Thymus (tissue), 11 donors: ENCODE measurements at regions not wholly inside any gene's neighbourhood (a gene's known extent, or its start where the extent isn't known, plus 50 kb on each side); places are given as distances from the start of the nearest gene placed in this dataset.

Experiments
- DNase-seq, 9 donors: peaks; one replicate each; pipeline ENCODE4 v3.0.0-alpha.2; 2013; ENCODE audit warnings: low spot score in 9 of 9, low read depth in 6 of 9, missing footprints in 1 of 9
- H3K27ac ChIP-seq, 2 donors: one replicate each; pipeline ENCODE4 v1.5.1; 2013; ENCODE audit warnings: control low read depth in 1 of 2, low read depth in 1 of 2, low read length in 1 of 2, mild to moderate bottlenecking in 1 of 2, moderate library complexity in 1 of 2
- H3K27me3 ChIP-seq, 2 donors: one replicate each; pipeline ENCODE4 v1.5.1; 2013; ENCODE audit warnings: low read length in 1 of 2; ENCODE audit not compliant: control insufficient read depth in 2 of 2, insufficient read depth in 1 of 2
- H3K36me3 ChIP-seq, 2 donors: one replicate each; pipeline ENCODE4 v1.5.1; 2013; ENCODE audit warnings: low read length in 1 of 2, mild to moderate bottlenecking in 1 of 2, moderate library complexity in 1 of 2; ENCODE audit not compliant: control insufficient read depth in 2 of 2, insufficient read depth in 2 of 2
- H3K4me1 ChIP-seq, 2 donors: one replicate each; pipeline ENCODE4 v1.5.1; 2013; ENCODE audit warnings: low read length in 2 of 2; ENCODE audit not compliant: control insufficient read depth in 2 of 2, insufficient read depth in 2 of 2
- H3K4me3 ChIP-seq, 2 donors: one replicate each; pipeline ENCODE4 v1.5.1; 2013; ENCODE audit warnings: low read length in 2 of 2, control low read depth in 1 of 2, mild to moderate bottlenecking in 1 of 2
- H3K9me3 ChIP-seq, 2 donors: one replicate each; pipeline ENCODE4 v1.5.1; 2013; ENCODE audit warnings: low read length in 1 of 2, mild to moderate bottlenecking in 1 of 2; ENCODE audit not compliant: control insufficient read depth in 2 of 2, insufficient read depth in 1 of 2
- WGBS: extraction: QIAGEN DNeasy Blood & Tissue Kit; methylation state at CpG from one replicate; pipeline ENCODE4 v1.1.7; 2013; 5-methylcytosine and 5-hydroxymethylcytosine counted together
- donor health status: healthy.

DNA sequence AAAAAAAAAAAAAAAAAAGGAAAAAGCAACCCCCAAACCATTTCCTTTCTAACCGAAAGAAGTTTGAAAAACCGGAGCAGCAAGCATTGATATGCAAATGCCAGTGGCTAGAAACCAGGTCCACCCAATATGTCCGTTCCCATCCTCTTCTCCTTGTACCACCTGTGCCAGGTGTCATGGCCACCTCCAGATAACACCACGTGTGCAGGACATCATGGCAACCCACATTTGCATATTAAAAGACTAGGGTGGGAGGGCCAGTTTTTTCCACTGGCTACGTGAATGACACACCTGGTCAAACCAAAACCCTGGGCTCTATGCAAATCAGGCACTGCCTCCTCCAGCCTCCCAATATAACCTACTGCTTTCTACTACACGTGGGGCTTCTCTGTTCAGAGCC, 303.3 kb upstream of the GULP1 start:
- 27% methylated on average over 6 of the region's 6 CpGs for WGBS
- no peak overlapping the region for H3K4me3 ChIP-seq
- no peaks in the 10 kb centered on the region for H3K27me3 ChIP-seq
- no peaks in the 10 kb centered on the region for H3K9me3 ChIP-seq
- no peaks in the 10 kb centered on the region for H3K36me3 ChIP-seq
- no peak overlapping the region for H3K27ac ChIP-seq
- H3K4me1 ChIP-seq = peaks cover 0 to 8% of the 10 kb centered on the region in 2 donors
- no peak for DNase-seq

DNA sequence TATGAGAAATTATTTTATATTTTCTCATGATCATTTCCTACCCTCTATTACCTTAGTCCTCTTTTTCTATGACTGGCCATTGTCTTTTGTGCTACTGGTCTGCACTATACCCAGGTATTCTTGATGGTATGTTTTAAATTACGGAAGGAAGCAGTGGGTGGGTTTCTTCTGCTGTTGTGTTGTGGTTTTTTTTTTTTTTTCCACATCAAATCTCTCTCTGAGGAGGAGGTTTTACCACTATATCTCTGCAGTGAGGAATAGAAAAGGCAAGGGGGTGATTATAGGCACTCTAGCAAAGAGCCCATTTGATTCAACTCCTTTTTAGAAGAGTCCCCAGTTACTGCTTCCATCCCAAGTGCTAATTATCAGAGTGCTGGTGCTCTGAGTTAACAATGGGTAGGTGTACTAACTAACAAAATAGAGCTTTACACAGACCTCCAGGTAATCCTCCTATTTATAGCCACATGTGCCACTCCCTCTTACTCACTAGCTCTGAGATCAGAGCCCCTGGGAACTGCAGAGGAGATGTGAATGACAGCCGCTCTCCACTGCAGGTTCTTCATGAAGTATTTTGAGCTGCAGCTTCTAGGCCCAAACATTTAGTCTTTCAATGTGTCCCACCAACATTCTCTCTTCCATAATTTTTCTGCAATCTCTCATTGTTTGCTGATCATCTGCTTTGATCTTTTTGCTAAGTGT, 301.6 kb upstream of the GULP1 start:
- no peak overlapping the region for H3K27ac ChIP-seq
- H3K9me3 ChIP-seq = no peaks in the 10 kb centered on the region
- H3K36me3 ChIP-seq = no peaks in the 10 kb centered on the region
- WGBS = 17% methylated on average over 2 of the region's 2 CpGs
- H3K27me3 ChIP-seq = no peaks in the 10 kb centered on the region
- H3K4me3 ChIP-seq = no peak overlapping the region
- DNase-seq = peak in 5 of 9 donors; percentile 13 to 65 (median 21)
- H3K4me1 ChIP-seq = peaks cover 0 to 11% of the 10 kb centered on the region in 2 donors

DNA sequence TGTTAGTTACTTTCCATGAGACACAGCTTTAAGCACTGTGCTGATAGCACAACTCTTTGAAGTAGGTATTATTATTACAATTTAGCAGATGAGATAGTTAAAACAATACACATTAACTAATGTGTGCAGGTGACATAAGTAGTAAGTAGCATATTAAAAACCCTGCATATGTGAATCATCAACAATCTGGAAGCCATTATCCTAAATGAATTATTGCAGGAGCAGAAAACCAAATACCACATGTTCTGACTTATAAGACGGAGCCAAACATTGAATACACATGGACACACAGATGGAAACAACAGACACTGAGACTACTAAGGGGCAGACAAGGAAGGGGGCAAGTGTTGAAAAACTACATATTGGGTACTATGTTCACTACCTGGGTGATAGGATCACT, 300.3 kb upstream of the GULP1 start:
- Histone ChIP-seq H3K36me3 (no peaks in the 10 kb centered on the region), H3K9me3 (no peaks in the 10 kb centered on the region), H3K4me1 (peaks cover 0 to 11% of the 10 kb centered on the region in 2 donors), H3K4me3 (no peak overlapping the region), H3K27me3 (no peaks in the 10 kb centered on the region), H3K27ac (no peak overlapping the region)
- WGBS = 92% methylated on average over 1 of the region's 1 CpG
- no peak for DNase-seq

DNA sequence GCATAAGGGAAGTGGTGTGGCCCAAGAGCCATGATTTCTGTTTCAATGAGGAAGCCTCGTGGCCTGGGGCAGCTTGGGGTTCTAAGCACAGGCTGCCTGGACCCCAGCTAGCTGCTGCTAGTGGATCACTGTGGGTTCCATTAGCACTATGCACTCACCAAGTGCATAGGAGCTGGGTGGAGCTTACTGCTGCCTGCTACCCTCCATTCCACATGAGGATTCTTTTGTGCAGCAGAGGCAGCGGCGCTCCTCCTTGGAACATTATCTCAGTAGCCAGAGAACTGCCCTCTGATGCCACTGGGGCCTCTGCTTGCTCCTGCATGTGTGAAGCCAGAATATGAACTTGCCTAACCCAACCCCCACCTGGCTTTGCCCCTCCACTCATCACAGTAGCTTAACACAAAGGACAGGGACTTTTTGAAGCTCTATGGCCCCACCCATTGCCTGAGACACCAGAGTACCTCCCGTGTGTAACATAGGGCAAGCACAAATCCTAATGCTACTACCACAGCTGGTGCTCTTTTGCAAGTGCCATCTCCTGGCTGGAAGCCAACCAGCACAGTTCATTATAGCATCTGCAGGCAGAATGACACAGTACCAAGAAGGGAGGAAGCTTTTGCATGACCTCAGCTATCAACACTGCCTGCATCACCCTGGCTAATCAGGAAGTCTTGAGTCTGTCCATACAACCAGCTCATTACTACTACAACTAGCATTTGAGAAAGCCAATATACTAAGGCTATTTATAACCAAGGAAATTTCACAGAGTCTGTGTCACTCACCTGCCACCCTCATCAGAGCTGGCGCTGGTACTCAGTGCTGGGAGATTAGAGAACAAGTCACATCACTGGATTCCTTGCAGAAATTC, 297.0 kb upstream of the GULP1 start:
- no peak overlapping the region for H3K4me3 ChIP-seq
- H3K36me3 ChIP-seq = no peaks in the 10 kb centered on the region
- DNase-seq = peak in 1 of 9 donors; percentile 37
- WGBS = 75% methylated on average over 5 of the region's 5 CpGs
- peaks cover 0 to 8% of the 10 kb centered on the region in 2 donors for H3K4me1 ChIP-seq
- H3K27me3 ChIP-seq = no peaks in the 10 kb centered on the region
- no peak overlapping the region for H3K27ac ChIP-seq
- no peaks in the 10 kb centered on the region for H3K9me3 ChIP-seq

DNA sequence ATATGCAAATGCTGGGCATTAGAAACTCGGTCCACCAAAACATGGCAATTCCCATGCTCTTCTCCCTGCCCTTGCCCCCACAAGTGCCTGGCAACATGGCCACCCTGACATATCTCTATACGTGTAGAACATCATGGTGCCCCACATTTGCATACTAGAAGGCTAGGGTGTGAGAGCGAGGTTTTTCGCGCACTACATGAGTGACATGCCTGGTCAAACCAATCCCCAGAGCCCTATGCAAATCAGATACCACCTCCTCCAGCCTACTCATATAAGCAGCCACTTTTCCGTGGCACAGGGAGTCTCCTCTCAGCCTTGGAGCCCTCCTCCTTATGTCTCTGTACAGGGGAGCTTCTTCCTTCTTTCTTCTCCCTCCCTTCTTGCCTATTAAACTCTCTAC, 296.1 kb upstream of the GULP1 start:
- 79% methylated on average over 6 of the region's 6 CpGs for WGBS
- Histone ChIP-seq H3K36me3 (no peaks in the 10 kb centered on the region), H3K9me3 (no peaks in the 10 kb centered on the region), H3K27ac (no peak overlapping the region), H3K4me1 (peaks cover 0 to 3% of the 10 kb centered on the region in 2 donors), H3K27me3 (no peaks in the 10 kb centered on the region), H3K4me3 (no peak overlapping the region)
- DNase-seq = no peak

DNA sequence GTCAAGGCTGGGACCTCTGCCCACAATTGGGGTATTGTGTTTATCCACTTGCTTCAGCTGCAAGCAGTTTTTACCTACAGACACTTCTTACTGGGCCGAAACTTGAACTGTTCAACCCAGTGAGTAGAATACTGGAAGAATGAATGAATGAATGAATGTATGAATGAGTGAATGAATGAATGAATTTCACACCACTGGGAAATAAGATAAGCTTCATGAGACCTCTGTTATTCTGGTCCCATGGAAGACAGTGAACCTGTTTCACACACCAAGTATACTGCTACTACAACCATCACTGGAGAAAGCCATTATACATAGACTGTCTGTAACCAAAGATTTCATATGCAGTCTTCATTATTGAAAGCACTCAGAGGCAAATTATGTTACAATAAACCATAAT, 295.0 kb upstream of the GULP1 start:
- Histone ChIP-seq H3K27me3 (no peaks in the 10 kb centered on the region), H3K4me1 (peaks cover 0 to 3% of the 10 kb centered on the region in 2 donors), H3K27ac (no peak overlapping the region), H3K36me3 (no peaks in the 10 kb centered on the region), H3K9me3 (no peaks in the 10 kb centered on the region), H3K4me3 (no peak overlapping the region)
- no peak for DNase-seq
- 98% methylated on average over 1 of the region's 1 CpG for WGBS

DNA sequence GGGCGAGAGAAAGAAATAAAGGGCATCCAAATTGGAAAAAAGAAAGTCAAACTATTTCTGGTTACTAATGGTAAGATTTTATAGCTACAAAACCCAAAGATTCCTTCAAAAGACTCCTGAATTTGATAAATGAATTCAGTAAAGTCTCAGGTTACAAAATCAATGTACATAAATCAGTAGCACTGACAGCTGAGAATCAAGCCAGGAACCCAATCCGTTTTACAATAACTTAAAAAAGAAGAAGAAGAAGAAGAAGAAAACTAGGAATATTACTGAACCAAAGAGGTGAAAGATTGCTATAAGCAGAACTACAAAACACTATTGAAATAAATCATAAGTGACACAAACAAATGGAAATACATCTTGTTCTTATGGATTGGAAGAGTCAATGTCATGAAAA, 291.5 kb upstream of the GULP1 start:
- Histone ChIP-seq H3K4me3 (no peak overlapping the region), H3K36me3 (no peaks in the 10 kb centered on the region), H3K27me3 (no peaks in the 10 kb centered on the region), H3K9me3 (no peaks in the 10 kb centered on the region), H3K4me1 (no peaks in the 10 kb centered on the region), H3K27ac (no peak overlapping the region)
- 39% methylated on average over 2 of the region's 2 CpGs for WGBS
- DNase-seq = no peak

DNA sequence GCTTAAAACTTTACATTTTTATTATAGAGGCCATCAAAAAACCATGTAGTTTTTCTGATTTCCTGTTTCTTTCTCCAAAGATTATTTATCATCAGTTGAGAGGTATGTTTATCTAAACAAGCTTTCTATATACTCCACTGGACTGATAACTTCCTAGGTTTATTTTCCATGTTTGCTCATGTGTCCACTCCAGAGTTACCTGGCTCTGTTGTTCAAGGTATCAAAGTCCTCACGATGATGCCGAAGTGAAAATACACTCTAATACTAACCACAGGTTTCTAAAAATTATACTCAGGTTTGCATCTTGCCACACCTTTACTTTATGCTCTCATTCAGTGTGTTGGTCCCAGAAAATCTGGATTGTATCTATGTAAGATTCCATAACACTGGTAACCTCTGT, 287.9 kb upstream of the GULP1 start:
- no peak overlapping the region for H3K4me3 ChIP-seq
- no peak for DNase-seq
- 48% methylated on average over 2 of the region's 2 CpGs for WGBS
- no peaks in the 10 kb centered on the region for H3K4me1 ChIP-seq
- H3K27me3 ChIP-seq = no peaks in the 10 kb centered on the region
- no peaks in the 10 kb centered on the region for H3K36me3 ChIP-seq
- H3K9me3 ChIP-seq = no peaks in the 10 kb centered on the region
- no peak overlapping the region for H3K27ac ChIP-seq

DNA sequence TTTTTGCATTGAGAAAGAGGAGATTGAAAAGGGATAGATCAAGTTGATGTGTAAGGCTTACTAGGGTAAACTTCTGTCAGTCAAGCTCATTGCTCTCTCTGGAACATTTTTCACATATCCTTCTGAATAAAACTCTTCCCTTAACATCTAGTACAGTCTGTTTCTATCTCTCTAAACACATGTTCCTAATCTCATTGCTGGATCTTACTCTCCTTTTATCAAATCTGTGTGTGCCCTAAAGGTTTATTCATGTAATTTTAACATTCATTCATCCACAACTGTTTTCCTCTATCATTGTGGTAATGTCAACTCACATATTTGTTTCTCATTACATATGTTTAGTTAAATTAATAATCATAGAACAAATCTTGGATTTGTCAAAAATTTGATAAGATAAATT, 277.9 kb upstream of the GULP1 start:
- DNase-seq = no peak
- no peaks in the 10 kb centered on the region for H3K4me1 ChIP-seq
- no peak overlapping the region for H3K27ac ChIP-seq
- no peaks in the 10 kb centered on the region for H3K9me3 ChIP-seq
- H3K4me3 ChIP-seq = no peak overlapping the region
- H3K27me3 ChIP-seq = no peaks in the 10 kb centered on the region
- no peaks in the 10 kb centered on the region for H3K36me3 ChIP-seq
